NB4 (cell line): ENCODE measurements at regions not wholly inside any gene's neighbourhood (a gene's known extent, or its start where the extent isn't known, plus 50 kb on each side); places are given as distances from the start of the nearest gene placed in this dataset.

Source experiments
- CTCF ChIP-seq: IDR thresholded peaks from one replicate; pipeline ENCODE4 v1.5.1; 2012; ENCODE audit warnings: low read depth, low read length
- MAX ChIP-seq: IDR thresholded peaks from 2 replicates; pipeline ENCODE4 v1.6.1; 2011; ENCODE audit warnings: low read depth, low read length
- MYC ChIP-seq: IDR thresholded peaks from 2 replicates; pipeline ENCODE4 v1.6.1; 2011; ENCODE audit warnings: low read depth, low read length
- POLR2A ChIP-seq: IDR thresholded peaks from 2 replicates; pipeline ENCODE4 v1.6.1; 2011; ENCODE audit warnings: mild to moderate bottlenecking; ENCODE audit not compliant: insufficient read length; ENCODE audit errors: extremely low read depth

GRCh38 chrX:13103914-13104274 lies 59.5 kb upstream of the FAM9C start:
- TF ChIP-seq CTCF (no peak), POLR2A (no peak), MYC (no peak), MAX (no peak)
